ENCODE measurements at regions not wholly inside any gene's neighbourhood (a gene's known extent, or its start where the extent isn't known, plus 50 kb on each side); places are given as distances from the start of the nearest gene placed in this dataset.
A peak's percentile ranks its signal among the peaks of the same experiment; 100 is the strongest.
"Not testable (repeated sequence)": the region's sequence is repeated elsewhere in the genome, so short reads cannot be mapped to it uniquely, and the experiment has no call there.

GRCh38 chr18:34280000-34280399 lies 55.3 kb upstream of the NOL4 start:
- no peak for DNase-seq (ENCODE audit: low read depth in 2 of 2)

GRCh38 chr18:34280653-34281052 lies 55.9 kb upstream of the NOL4 start:
- no peak for DNase-seq (ENCODE audit: low read depth in 2 of 2)

DNA sequence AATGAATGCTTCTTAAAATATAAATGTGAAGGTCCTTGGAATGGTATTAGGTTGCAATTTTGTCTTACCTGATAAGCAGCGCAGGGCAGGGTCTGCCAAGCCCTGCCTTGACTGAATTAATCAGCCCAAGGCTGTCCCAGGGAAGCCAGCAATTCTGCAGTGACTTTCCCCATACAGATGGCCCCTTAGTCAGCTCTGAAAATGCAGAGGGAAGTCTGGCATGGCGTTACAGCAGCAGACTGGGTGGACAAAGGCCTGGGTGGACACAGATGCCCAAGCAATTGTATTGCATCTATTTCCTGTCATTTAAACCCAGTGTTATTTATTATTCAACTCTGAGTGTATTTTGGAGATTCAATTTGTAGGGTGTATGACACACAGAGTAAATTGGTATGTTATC lies 56.6 kb upstream of the NOL4 start:
- DNase-seq (ENCODE audit: low read depth in 2 of 2) = no peak

DNA sequence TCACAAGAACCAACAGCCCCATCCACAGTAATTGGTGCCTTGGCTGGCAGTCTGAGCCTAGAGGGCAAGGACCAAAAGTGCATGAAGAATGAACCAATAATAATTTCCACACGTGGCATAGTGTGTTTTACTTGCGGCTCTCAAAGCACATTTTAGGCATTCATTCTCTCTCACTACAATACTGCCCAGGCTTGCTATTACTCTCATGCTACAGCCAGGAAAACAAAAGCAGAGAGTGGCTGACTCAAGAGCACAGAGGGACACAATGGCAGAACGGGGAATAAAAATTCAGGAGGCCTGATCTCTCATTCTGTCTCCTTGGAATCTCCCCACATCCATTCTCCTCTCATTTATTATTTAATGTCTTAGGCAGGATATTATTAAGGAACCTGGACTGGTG lies 57.0 kb upstream of the NOL4 start:
- no peak for DNase-seq (ENCODE audit: low read depth in 2 of 2)

GRCh38 chr18:34283506-34283905 lies 58.8 kb upstream of the NOL4 start:
- no peak for DNase-seq (ENCODE audit: low read depth in 2 of 2)

DNA sequence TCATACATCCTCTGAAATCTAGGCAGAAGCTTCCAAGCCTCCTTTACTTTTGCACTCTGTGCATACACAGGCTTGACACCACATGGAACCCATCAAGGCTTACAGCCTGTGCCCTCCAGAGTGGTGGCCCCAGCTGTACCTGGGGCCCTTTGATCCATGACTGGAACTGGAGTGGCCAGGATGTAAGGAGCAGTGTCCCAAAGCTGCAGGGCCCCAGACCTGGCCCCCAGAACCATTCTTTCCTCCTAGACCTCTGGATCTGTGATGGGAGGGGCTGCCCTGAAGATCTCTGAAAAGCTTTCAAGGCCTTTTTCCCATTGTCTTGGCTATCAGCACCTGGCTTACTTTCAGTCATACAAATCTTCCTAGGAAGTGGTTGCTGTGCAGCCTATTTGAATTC lies 63.1 kb upstream of the NOL4 start:
- DNase-seq (ENCODE audit: low read depth in 2 of 2) = no peak

DNA sequence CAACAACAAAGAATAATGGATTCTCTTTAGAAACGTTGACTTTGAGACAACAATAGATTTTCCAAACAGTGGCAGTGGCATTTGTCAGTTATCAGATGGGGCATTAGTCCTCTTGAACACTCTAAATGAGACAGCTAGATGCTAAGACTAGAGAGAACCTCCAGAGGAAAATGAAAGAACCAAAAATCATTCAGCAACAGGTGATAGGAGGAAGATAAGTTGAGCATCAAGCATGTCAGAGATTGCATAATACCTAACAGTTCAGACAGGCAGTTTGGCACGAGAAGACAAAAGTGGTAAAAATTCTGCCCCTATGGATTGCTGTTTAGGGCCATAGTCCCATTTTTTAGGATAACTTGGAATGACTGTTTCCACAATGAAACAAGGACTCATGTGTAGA lies 67.9 kb upstream of the NOL4 start:
- no peak for DNase-seq (ENCODE audit: low read depth in 2 of 2)

DNA sequence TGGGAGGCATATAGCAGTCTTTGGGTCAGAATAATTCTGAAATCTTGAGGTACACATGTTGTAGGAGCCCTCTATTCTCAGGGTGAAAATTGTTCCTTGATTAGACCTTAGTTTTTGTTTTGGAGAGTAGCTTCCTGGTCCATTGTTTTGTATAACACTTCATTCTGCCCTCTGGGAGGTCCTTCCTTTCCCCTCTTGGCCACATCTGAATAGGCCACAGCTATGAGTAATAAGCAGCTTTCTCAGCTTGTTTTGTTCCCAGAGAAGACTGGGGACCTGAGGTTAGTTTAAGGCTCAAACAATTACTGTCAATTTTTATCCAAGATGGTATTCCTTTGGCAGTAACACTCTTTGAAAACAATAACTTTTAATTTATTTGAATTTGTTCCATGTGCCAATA lies 72.6 kb upstream of the NOL4 start:
- no peak for DNase-seq (ENCODE audit: low read depth in 2 of 2)

DNA sequence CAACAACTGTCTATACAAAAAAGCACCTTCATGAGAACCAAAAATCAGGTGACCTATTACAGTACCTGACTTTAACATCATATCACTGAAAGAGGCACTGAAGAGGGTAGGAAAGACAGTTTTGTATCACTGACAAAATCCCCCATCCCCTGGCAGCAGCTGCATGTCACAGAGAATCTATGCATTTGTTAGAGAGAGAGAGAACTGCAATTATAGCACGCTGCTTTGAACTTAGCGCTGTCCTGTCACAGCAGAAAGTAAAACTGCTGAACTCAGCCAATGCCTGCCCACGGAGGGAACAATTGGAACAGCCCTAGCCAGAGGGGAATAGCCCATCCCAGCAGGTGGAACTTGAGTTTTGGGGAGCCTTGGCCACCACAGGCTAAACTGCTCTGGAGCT lies 75.1 kb upstream of the NOL4 start:
- DNase-seq (ENCODE audit: low read depth in 2 of 2) = no peak

DNA sequence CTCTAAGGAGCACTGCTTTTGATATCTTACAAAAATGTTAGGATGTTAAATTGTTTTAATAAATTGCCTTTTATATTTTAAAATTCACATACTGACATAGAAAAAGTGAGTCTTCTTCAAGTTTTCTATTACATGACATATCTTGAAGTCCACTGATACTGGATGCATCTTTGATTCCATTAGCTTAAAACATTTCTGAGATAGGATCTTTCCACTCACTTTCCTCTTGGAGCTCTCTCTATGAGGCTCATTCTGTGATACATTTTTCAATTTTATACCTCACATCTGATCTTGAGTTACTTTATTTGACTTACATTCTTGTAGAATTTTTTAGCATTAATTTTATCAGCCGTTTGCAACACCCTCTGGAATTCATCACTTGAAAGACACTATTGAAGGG lies 86.8 kb upstream of the NOL4 start:
- DNase-seq (ENCODE audit: low read depth in 2 of 2) = no peak

DNA sequence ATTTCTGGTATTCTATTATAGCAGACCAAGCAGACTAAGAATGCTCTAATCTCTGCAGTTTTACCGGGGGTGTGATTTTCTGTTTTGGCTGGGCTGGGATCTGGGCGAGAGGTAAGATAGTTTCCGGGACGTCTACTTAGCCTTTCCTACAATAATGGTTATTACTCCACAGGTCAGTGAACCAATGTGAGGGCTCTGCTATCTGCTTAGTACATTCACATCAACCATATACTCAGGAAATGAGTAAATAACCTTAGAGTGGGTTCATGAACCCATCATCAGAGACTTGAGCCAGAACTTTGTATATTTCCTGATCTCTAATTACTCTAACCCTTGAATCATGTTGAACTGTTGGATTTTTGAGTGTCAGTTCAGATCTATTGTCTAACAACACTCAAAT lies 90.1 kb upstream of the NOL4 start:
- DNase-seq (ENCODE audit: low read depth in 2 of 2) = no peak

DNA sequence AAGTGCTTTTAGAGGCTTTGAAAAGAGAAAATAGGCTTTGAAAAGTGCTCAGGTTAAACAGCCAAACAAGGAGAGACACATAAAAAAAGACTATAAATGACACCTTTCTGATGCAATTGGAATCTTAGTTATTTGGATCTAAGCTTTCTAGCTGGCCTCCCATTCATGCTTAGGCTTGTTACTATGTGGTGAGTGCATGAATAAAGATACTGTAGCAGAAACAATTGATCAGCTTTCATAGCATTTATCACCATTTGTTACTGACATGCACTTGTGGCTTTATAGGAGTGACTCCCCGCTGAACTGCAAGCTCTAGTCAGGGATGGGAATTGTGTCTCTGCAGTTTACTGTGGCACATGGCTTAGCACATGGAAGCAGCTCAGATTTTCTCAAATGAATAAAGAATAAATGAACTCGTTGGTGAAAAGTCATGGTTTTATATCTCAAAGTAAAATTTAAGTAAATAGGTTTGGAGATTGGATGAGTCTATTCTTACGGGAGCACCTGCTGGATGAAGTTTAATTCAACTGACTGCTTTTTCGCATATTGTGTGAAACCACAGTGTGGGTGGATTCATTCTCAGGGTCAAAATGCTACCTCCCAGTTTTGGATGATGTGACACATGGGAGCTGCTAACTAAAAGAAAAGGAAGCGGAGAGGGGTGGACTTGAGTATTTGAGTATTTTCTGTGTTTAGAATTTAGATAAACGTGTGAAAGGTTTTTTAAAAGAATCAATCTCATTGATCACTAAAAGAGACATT lies 91.1 kb upstream of the NOL4 start:
- DNase-seq (ENCODE audit: low read depth in 2 of 2) = no peak

DNA sequence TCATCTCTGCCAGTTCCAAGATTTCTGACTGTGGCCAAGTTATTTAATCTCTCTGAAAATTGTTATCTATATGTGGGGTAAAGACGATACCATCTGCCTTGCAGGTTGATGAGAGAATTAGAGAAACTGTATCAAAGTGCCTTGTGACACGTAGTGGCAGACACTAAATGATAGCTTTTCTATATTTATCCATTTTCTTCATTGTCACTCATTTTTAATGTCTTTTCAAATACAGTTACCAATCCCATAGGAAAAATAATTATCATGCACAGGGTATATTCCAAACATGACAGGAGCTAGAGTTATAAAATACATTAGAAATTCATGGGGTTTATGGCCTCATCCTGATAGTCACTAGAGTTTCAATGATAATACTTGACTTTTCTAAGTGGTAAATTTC lies 95.6 kb upstream of the NOL4 start:
- DNase-seq (ENCODE audit: low read depth in 2 of 2) = no peak

- no peak for DNase-seq (ENCODE audit: low read depth in 2 of 2)
Measured at GRCh38 chr18:34321066-34321465, 96.4 kb upstream of the NOL4 start.

GRCh38 chr18:34322365-34323289 lies 97.9 kb upstream of the NOL4 start:
- DNase-seq (ENCODE audit: low read depth in 2 of 2) = peak; percentile 21 to 36

- no peak for DNase-seq (ENCODE audit: low read depth in 2 of 2)
Measured at GRCh38 chr18:34329840-34330239, 105.1 kb upstream of the NOL4 start.

DNA sequence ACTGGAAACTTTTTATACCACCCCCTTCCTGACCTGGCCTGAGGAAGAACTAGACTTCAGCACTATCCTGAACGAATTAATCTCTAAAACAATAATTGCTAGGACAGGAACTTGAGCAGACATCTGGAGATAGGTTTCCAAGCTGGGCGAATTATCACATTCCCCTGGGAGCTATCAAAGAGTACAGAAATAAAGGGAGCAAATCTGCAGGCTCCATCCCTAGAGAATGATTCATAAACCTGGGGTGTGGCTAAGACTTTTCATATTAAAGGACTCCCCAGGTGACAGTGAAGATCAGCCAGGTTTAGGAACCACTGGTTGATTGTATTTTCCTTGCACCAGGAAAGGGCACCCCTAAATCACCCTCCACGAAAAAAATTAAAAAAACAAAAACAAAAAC lies 105.6 kb upstream of the NOL4 start:
- DNase-seq (ENCODE audit: low read depth in 2 of 2) = no peak

GRCh38 chr18:34330907-34331306 lies 106.2 kb upstream of the NOL4 start:
- not testable (repeated sequence) for DNase-seq (ENCODE audit: low read depth in 2 of 2)

DNA sequence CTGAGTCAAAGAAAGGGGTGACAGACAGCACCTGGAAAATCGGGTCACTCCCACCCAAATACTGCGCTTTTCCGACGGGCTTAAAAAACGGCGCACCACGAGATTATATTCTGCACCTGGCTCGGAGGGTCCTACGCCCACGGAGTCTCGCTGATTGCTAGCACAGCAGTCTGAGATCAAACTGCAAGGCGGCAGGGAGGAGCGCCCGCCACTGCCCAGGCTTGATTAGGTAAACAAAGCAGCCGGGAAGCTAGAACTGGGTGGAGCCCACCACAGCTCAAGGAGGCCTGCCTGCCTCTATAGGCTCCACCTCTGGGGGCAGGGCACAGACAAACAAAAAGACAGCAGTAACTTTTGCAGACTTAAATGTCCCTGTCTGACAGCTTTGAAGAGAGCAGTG lies 106.6 kb upstream of the NOL4 start:
- not testable (repeated sequence) for DNase-seq (ENCODE audit: low read depth in 2 of 2)

GRCh38 chr18:34339155-34339554 lies 114.4 kb upstream of the NOL4 start:
- DNase-seq (ENCODE audit: low read depth in 2 of 2) = no peak

DNA sequence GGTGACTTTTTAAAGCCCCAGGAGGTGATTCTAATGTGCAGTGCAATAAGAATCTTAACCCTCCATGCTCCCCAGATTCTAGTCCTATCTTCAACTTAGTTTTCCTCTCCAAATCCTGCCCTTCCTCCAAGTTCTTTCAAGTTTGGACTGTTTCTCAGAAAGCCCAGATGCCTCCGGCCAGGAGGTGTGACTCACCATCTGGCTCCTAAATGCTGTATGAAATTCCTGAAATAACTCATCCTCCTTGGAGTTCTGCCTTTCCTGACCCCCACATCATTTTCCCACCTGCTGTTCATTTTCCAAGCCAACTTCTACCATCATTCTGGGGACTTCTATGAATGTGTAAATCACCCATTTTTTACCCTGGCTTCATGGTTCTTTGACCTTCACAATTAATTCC lies 118.2 kb upstream of the NOL4 start:
- DNase-seq (ENCODE audit: low read depth in 2 of 2) = peak; percentile 16 to 27

GRCh38 chr18:34345738-34346137 lies 121.0 kb upstream of the NOL4 start:
- no peak for DNase-seq (ENCODE audit: low read depth in 2 of 2)

DNA sequence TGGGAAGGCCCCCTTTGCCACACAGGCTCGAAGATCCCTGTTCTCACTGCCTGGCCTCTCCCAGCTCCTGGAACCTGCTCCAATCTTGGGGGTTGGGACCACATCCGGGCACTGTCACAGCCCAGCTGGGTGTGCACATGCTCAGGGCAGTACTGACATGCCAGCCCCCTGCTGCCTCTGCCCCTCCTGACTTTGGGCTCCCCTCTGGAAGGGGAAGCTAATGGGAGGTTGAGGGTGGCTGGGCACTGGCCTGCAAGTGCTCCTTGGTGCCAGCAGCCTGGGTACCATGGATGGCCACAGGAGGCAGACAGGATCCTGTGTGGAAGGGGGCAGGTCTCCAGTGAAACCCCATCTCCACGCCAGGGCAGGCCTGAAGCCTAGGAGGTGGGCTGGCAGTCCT lies 126.1 kb upstream of the NOL4 start:
- DNase-seq (ENCODE audit: low read depth in 2 of 2) = no peak
